Hepatic stellate cell (primary cell): ENCODE measurements at regions not wholly inside any gene's neighbourhood (a gene's known extent, or its start where the extent isn't known, plus 50 kb on each side); places are given as distances from the start of the nearest gene placed in this dataset.
A peak's percentile ranks its signal among the peaks of the same experiment; 100 is the strongest.
"Not testable (repeated sequence)": the region's sequence is repeated elsewhere in the genome, so short reads cannot be mapped to it uniquely, and the experiment has no call there.

Experiments used
- DNase-seq: peaks from one replicate; pipeline ENCODE4 v3.0.0; 2011; ENCODE audit warnings: low spot score

DNA sequence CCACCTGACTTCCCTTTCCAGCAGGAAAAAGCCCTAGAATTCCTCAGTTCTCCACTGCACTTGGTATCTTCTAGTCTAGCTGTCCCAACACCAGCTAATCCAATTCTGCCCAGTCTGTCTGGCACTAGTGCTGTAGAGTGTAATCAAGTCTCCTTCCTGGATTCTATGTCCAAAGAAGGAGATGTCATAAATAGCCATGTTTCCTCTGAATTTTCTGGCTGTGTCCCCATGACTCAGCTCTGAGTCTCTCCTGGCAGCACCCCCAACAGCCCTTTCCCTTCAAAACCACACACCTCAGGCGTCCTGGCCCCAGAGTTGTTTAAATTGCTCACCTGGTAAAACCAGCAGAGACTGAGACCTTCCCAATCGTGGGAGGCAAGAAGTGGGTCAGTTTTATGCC, 197.2 kb downstream of the GRXCR1 start:
- DNase-seq, result peak; percentile 2

GRCh38 chr4:43103048-43103447, 210.5 kb downstream of the GRXCR1 start:
- DNase-seq, result no peak

DNA sequence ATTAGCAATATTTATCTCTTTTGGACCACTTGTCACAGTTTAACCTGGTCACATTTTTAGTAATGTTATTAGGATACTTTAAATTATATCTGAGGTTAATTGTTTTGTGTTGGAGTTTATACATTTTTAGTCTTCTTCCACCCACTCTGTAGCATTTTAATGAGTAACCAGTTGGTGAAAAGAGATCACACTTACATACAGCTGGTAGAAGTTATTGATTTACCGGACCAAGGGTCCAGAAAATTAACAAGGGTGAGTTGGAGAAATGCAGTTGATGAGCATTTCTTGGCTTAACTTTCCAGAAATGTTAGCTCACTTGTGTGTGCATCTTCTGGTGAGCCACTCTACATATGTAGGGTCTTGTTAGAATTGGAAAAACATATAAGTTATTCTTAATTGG, 219.6 kb downstream of the GRXCR1 start:
- DNase-seq, result no peak

DNA sequence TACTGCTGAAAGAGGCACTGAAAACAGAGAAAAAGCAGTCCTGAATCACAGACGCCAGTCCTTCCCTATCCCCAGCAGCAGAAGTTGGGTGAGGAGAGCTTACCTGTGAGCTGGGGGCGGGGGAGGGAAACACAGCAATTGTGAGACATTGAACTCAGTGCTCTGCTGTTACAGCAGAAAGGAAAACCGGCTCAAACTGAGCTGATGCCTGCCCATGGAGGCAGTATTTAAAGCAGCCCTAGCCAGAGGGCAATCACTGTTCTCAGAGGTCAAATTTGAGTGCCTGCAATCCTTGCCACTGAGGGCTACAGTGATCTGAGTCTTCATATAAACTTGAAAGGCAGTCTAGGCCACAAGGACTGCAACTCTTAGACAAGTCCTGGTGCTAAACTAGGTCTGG, 220.7 kb downstream of the GRXCR1 start:
- DNase-seq, result no peak

DNA sequence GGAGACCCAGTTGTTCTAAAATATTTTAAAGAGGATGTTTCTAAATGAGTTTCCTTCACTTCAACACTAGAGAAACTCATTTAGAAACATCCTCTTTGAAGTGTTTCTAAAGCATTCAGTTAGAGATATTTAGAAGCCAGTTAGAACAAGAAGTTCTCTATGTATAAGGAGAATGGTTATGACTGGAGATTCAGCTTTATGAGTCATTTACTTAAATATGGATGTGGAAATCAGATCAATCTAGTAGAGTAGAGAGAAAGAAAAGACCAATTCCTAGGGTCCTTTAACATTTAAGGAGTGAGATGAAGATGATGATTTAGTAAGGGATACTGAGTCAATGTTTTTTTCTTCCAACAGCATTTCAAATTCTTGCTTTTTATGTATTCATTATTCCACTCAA, 234.1 kb downstream of the GRXCR1 start:
- no peak for DNase-seq

- DNase-seq, result no peak
Observed at GRCh38 chr4:43130228-43131021, 237.9 kb downstream of the GRXCR1 start.

DNA sequence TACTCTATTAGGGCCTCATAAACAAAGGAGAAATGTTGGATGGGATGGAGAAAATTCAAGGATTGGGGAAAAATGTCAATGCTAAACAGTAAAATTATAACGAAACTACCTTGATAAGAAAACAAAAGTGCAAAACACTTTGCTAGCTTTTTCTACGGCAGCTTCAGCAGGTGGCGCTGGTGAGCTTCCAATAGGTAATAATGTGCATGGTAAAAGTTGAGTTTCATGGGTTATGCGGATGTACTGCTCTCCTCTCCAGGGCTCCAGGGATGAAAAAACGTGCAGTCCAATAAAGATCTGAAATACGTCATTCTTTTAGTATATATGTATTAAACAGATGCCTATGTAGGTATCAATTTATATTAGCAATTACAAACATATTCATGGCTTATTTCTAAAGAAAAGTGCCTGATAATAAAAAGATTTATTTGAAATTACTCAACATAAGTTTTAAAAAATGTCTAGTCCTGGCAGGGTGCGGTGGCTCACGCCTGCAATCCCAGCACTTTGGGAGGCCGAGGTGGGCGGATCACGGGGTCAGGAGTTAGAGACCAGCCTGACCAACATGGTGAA, 239.6 kb downstream of the GRXCR1 start:
- DNase-seq, result peak; percentile 23

- DNase-seq, result no peak
Observed at GRCh38 chr4:43133566-43133965, 241.1 kb downstream of the GRXCR1 start.

DNA sequence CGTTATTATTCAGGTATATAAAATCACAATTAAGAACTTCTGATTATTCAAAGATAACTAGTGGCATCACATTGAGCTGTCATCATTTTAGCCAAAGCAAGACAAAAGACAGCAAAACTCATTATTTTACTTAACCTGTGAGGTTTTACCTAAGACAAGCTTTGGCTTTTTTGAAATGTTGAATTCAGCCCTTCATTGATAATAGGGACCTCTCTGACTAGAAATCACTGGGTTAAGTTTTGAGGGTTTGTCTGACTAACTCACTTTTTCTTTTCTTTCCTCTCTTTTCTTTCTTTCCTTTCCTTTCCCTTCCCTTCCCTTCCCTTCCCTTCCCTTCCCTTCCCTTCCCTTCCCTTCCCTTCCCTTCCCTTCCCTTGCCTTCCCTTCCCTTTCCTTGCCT, 244.2 kb downstream of the GRXCR1 start:
- no peak for DNase-seq

DNA sequence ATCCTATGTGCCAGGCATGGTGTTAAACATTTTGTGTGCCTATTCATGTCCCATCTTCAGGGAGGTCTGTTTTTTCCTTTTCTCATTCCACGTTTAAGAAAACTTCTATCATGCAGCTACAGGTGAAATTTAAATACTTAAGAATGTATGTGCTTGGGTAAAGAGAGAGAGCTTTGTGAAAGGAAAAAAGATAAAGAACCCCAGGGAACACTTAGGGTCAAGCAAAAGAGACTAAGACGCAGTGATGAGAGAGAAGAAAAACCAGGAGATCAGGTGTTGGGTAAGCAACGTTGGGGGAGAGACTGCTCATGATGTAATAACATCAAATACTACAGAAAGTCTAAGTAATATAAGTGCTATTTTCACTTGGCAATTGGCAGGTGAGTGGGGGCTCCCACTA, 253.7 kb downstream of the GRXCR1 start:
- no peak for DNase-seq

GRCh38 chr4:43148481-43148880, 256.0 kb downstream of the GRXCR1 start:
- DNase-seq, result no peak

DNA sequence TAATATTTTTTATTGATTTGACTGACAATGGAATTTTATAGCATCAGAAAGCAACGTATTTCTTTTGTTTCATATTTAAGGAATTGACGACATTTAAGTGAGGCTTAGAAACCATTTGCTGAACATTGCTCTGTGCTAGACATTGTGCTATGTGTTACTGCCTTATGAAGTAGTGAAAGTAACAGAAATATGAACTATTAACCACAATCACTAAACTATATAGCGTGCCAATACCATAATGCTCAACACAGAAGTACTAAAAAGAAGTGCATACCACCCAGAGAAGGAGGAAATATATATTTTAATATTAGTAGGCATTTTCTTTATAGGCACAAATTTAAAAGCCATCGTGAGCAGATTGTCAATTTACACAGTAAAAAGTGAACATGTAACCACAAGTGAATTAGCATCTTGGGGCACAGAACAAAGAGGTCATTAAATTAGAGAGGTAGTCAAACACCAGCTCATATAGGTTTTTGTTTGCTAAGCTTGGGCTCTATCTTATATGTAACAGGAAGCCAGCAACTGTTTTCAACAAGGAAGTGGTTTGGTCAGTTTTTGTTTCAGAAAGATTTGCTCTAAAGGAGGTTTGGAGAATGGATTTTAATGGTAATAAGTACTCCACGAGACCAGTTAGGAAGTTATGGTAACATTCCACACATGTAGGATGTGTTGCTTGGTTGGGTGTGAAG, 270.7 kb downstream of the GRXCR1 start:
- no peak for DNase-seq

GRCh38 chr4:43189741-43190140, 297.2 kb downstream of the GRXCR1 start:
- no peak for DNase-seq

- not testable (repeated sequence) for DNase-seq
Observed at GRCh38 chr4:43212576-43212975, 320.1 kb downstream of the GRXCR1 start.

DNA sequence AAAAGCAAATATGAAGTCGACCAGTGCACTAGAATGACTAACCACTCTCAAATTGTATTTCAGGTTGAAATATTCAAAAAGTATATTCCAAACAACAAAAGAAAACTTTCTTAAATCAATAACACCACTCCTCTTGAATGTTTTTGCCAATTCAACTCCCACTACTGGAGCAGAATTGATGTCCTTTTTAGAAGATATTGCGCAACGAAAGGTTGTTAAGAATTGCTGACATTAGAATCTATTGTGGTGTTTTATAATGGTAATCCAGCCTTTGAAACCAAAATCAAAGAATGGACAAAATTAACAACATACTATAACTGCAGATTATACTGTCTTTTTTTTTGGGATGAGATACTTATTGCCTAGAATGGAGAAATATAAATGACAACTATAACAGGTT, 331.3 kb downstream of the GRXCR1 start:
- DNase-seq, result no peak

DNA sequence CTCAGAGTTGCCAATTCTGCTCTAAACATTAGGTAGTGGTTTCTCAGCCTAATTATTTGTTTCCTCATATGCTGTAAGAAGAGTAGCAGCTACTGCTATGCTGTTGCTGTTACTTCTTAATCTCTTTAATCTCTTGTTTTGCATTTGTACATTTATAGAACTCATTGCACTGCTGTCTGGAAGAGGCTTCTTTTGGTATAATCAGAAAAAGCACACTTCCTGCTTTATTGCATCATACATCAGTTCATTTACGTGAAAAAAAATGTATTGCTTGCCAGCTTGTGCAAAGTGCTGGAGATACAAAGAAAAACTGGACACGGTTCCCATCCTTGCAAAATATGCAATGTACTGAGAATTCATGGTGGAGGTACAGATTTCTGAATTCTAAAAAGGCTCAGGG, 332.0 kb downstream of the GRXCR1 start:
- no peak for DNase-seq

- DNase-seq, result no peak
Observed at GRCh38 chr4:43233321-43233720, 340.8 kb downstream of the GRXCR1 start.

DNA sequence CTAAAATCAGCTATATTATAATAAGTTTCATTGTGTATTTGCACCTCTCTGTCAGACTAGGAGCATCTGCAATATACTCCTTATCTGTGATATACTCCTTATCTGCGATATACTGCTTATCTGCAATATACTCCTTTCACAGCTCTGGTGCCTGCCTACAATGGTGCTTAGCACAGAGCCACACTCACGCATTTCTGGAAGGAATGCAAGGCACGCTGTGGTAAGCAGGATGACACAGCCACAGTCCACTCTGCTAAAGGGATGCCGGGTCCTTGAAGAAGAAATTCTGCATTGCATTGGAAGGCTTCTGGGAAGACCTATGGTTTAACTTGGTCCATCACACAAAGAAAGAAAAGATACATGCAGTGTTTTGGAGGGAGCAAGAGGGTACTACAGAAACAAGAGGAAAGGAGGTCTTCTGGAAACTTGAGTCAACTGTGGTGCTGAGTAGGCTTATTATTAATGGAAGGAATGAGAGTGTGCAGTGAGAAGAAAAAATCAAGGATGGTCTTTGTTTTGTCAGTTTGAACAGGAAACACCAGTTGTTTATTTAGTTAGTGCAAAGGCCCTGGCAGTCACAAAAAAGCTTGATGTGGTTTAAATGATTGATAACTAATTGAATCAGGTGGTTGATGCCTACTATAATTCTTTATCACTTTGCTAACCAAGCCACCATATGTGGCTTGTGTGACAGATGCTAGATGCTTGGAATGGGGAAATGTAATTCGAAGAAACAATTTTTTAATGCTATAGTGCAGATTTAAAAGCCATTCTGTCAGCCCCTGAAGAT, 342.3 kb downstream of the GRXCR1 start:
- peak; percentile 20 for DNase-seq

DNA sequence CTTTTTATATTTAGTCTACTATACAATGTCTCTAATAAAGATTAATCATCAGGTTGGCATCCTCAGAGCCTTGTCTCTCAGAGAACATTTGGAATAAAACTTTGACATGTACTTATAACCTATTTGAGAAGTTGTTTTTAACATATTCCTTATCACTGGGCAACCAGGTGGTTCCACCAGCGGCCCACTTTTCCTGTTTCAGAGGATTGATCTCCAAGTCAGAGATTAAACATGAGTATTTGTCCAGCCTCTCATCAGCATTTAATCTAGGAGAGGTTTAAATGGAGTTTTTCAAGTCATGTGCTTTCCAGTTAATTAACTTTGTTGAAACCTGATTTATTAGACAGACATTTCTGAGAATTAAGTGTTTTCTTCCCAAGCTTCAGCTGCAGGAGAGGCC, 345.5 kb downstream of the GRXCR1 start:
- no peak for DNase-seq

DNA sequence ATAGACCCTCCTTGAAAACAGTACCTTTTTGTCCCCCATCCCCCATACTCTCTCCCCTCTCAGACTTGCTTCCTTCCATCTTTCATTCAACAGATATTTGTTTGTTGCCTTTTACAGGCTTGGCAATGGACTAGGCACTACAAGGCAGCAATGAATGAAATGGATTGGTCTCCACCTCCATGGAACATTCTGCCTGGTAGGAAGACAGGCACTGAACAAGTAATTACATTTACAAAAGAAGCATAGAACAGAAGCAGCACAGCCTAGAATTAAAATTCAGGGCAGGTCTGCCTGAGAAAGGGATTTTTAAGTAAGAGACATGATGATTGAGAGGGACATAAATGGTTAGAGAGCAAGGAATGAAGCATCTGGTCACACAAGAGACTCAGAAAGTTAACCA, 346.1 kb downstream of the GRXCR1 start:
- DNase-seq, result no peak

- DNase-seq, result no peak
Observed at GRCh38 chr4:43241104-43241503, 348.6 kb downstream of the GRXCR1 start.

DNA sequence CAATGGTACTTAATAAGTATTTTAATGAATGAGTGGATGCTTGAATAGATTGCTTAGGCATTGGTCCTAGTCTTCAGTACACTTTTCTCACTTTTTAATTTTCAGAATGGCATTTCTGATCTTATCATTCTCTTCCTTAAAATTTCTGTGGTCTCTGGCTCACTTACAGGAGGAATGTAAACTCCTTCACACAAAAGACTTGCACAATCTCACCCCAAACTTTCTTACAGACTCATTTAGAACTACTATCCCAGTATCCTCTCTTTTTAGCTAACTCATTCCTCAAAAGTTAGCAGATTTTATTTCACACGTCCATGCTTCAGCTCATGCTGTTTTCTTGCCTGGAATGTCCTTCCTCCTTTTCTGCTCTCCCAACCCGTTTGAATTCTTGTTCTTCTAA, 350.1 kb downstream of the GRXCR1 start:
- DNase-seq, result no peak
